ENCODE measurements at regions not wholly inside any gene's neighbourhood (a gene's known extent, or its start where the extent isn't known, plus 50 kb on each side); places are given as distances from the start of the nearest gene placed in this dataset.
"Not testable (repeated sequence)": the region's sequence is repeated elsewhere in the genome, so short reads cannot be mapped to it uniquely, and the experiment has no call there.

DNA sequence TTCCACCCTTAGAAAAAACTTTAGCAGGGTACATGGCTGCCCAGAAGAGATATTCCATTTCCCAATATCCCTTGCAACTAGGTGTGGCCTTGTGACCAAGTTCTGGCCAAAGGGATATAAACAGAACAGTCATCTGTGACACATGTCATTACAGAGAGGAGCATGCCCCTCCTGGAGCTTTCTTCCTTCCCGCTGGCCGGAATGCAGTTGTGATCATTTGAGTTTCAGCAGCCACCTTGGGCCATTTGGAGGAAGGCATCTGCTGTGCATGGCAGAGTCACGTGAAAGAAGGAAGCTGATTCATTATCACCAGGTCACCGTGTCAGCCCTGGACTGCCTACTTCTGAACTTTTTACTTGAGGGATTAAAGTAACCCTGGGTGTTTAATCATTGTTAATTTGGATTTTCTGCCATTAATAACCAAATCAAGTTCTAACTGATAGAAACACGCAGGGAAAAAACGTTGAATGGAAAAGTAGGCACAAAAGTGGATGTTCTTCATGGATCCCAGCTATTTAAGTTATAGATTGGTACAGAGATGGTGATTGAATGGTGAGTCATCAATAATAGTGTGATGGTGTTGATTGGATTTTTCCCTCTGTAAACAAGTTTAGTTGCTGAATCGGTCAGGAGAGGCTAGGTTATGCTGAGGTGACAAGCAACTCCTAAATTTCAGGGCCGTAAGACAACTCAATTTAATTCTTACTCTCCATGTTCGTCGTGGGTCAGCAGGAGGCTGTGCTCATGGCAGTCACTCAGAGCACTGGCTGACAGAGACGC lies 80.7 kb upstream of the CCDC167 start:
- no peak for DNase-seq

GRCh38 chr6:37579444-37580067 lies 79.9 kb upstream of the CCDC167 start:
- DNase-seq: no peak

- no peak for DNase-seq
Measured at GRCh38 chr6:37578104-37578503, 78.4 kb upstream of the CCDC167 start.

GRCh38 chr6:37576336-37576737 lies 76.6 kb upstream of the CCDC167 start:
- DNase-seq: no peak

DNA sequence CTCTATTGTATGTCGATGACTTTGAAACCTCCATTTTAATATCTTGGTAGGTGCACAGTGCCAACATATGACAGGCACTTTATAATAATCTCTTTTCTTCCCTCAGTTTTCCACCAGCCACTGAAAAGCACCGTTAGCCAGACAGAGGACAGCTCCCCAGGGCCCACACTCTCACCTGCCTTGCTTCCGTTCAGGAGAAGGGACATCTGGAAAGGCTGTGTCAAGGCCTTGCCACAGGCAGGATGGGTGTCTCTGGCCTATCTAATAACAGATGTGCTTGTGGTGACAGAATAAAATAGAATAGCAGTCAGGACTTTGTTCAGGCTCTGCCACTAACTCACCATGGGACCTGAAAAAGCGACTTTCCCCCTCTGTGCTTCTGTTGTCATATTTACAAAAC lies 75.5 kb upstream of the CCDC167 start:
- DNase-seq: no peak

DNA sequence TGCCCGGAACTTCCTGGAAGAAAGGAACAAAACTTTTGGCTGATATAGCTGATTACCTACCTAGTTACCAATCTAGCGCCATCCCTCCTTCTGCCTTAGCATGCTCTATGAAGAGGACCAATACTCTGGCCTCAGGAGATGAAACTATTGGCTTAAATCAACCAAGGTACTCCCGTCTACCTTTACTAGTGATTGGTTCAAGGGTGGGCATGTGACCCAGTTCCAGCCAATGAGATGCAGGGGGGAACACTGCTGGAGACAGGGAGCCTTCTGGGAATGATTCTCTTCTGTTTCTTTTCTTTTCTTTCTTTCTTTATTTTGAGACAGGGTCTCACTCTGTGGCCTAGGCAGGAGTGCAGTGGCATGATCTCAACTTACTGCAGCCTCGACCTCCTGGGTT lies 72.6 kb upstream of the CCDC167 start:
- DNase-seq: no peak

- DNase-seq: no peak
Measured at GRCh38 chr6:37570482-37571133, 70.9 kb upstream of the CCDC167 start.

DNA sequence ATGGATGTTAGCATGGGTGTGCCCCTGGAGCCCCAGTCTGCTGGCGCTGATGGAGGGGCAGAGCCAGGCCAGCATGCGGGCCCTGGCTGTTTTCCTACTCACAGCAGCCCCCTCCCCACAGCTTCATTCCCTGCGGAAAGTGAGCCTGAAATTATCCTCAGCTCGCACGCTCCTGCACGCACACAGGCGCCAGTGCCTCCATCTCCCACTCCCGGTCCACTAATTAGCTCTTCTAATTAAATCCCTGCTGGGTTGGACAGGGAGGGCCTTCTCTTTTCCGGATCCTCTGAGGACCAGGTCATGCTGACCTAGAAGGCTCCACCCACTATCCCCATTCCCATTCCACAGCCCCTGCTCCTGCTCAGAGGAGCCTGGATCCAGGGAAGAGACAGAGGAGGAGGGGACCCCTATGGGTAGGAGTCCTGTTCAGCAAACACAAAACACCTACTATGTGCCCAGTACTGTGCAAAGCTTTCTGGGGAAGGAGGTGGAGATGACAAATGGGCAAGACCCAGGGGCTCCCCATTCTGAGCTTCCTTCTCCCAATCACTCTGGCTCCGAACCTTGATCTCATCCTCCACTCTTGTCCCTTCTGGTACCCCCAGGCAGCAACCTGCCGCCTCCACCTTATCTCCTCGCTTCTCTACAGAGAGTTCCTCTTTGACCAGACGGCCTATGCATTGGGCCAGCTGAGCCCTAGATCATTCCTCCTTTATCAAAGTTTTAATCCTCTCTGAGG lies 70.2 kb upstream of the CCDC167 start:
- DNase-seq: no peak

DNA sequence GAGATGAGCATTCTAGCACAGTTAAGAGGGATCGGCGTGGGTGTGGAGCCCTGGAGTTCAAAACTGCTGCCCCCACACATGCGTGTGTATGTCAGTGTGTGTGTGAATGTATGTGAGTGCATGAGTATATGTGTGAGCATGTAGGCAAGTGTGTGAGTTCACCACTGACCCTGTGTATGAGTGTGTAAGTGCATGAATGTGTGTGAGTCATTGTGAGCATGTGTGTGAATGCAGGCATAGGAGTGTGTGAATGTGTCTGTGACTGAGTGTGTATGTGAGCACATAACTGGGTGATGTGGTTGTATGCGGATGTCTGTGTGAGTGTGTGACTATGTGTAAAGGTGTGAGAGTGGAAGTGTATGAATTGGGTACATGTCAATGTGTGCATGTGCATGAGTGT lies 69.6 kb upstream of the CCDC167 start:
- DNase-seq: no peak

DNA sequence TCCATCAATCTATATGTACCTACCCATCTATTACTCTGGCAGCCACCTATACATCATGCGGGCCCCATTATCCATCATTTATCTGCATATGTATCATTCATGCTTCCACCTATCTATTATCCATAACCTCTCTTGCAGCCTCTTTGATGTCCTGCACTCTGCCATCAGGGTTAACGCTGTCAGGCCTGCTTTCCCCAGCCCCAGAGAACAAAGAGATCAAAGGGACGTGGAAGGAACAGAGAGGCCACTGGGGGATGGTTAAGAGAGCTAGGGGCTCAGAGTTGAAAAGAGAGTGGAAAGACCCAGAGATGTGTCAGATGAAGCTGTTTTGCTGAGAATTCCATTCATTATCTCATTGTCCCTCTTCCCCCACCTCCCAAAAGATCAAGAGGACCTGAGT lies 67.3 kb upstream of the CCDC167 start:
- DNase-seq: no peak

GRCh38 chr6:37566111-37566949 lies 66.6 kb upstream of the CCDC167 start:
- DNase-seq: peak; percentile 81

DNA sequence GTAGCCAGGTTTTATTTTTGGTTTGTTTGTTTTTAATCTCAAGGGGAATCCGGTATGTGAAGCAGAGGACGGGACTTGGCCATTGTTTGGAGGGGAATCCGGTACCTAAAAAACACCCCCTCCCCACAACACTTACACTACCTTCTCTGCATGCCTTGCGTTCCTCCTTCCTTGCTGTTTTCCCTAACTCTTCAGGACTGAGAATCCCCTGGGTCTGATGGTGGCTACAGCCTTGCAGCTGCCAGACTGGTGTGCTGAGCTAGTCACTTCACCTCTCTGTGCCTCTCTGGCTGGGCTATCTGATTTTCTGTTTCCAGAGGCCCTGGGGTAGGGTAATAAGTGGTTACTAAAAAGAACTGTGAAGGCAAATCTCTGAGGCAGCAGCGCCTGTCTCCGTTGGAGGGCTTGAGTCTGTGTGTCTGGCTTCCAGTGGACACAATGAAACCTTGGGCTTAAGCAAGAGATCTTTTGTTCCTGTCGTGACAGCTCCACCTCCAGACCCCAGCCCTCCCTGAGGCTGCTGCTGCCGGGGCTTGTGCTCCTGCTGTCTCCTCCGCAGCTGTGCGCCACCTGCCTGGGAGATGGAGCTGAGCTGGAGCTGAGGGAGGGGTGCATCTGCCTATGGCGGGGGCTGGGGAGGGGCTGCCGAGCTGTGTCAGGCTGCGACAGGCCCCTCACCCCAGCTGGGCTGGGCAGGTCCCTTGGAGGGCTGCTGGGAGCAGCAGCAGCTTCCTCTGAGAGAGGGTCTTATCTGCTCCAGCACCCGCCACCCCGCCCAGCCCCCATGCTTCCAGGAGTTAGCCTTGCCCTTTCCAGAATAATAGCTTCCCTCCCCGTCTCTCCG lies 65.8 kb upstream of the CCDC167 start:
- no peak for DNase-seq

DNA sequence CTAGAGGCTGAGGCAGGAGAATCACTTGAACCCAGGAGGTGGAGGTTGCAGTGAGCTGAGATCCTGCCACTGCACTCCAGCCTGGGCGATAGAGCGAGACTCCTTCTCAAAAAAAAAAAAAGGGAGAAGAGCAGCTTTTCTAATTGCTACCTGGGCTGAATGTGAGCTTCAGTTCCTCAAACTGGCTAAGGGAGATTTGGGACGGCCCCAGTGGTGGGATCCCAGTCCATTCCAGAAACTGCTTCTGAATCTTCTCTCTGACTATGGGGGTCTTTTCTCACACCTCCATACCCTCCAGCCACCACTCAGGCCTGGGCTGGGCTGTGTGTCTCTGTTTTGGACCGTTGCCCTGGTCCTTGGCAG lies 63.2 kb upstream of the CCDC167 start:
- DNase-seq: not testable (repeated sequence)

DNA sequence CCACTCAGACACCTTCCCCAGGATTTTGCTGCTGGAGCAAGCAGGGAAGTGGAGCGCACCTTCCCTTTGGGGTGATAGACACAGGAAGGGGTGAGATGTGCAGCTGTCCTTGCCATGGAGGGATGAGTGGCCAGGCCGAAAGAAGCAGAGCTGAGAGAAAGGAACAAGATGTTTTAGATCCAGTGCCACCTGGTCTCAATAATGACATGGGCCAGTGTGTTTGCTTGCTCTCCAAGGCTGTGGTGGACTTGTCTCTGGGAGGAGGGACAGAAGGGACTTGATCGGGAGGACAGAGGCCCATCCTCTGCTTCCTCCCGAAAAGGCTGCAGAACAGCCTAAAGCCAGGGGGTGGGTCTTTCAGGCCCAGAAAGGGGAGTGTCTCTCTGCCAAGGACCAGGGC lies 61.7 kb upstream of the CCDC167 start:
- no peak for DNase-seq

GRCh38 chr6:37560737-37561103 lies 61.0 kb upstream of the CCDC167 start:
- no peak for DNase-seq

DNA sequence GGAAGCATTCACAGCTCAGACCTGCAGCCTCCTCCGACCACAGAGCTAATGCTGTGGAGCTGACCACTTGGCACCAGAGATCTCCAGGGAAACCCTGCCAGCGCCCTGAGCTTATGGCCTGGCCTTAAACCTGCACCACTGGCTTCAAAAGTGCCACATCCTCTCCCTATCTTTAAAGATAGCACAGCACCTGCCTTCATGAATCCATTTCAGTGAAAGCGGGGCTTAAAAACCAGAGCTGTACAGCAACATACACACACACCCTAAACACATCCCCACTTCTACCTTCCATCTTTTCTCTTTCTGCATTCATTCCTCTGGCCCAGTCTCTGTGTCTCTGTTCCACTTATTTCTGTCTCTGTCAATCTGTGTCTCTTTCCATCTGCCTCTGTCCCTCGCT lies 59.8 kb upstream of the CCDC167 start:
- DNase-seq: no peak

GRCh38 chr6:37559050-37559449 lies 59.4 kb upstream of the CCDC167 start:
- no peak for DNase-seq

- no peak for DNase-seq
Measured at GRCh38 chr6:37558646-37559045, 59.0 kb upstream of the CCDC167 start.

DNA sequence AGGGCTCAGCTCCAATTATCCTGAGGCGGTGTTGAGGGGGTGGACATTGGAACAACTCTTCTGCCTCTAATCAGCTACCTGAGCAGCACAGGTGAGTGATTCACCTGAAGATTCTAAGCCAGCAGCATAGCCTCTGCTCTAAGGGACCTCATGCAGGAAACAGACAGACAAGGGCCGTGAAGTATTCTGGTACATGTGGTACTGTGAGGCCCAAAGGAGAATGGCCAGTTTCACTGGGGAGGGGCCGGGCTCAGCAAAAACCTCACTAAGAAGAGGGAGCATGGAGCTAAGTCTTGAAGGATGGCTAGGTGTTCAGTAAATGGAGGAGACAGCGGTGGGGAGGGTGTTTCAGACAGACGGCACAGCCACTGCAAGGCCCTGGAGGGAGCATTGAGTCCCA lies 58.5 kb upstream of the CCDC167 start:
- DNase-seq: no peak

DNA sequence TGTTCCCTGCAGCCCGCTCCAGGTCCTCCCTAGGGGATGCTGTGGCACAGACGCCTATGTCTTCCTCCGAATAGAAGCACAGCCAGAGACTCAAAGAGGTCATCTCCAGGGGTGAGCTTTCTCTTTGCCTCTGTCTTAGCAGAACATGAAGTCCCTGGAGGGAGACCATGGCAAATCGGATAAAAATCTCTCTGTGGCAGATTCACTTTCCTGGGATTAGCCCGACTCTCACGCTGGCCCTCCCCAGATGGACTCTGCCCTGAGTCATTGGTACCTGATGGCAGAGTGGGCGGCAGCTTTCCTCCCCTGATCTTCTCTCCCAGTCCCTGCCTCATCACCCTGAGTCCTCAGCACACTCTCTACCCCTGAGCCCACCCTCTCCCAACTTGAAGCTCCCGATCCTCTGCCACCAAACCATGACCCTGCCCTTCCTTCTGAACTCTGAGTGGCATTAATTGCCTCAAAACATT lies 58.0 kb upstream of the CCDC167 start:
- no peak for DNase-seq

DNA sequence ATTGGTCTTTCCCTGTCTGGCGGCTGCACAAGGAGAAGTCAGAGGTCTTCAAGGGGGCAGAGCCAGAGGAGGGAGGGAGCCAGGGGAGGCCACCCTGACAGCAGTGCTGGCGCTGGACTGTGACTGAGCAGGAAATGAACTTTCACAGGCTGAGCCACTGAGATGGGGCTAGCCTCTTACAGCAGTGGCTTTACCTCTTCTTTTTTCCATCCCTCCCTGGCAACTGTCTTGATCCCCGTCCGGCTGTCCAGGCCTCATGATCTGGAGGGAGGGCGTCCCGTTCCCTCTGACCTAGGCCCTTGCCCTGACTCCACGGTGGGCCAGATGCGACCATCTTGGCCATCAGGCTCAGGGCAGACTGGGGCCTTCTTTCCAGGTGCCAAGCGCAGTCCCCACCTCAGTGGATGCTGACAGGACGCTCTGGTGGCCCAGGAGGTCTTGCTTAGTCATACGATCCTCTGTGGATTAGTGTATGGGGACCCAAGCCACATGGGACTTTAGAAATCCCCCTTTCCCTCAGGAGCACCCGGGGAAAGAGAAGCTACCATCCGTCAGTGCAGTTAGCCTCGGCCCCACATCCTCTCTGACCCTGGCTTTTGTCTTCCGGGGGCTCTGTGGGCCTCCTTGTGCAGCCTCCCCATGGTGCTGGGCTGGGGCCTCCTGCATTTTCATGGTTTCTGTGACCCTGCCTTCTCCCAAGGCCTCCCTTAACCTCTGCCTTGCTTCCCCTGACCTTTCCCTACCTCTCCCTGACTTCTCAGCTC lies 57.4 kb upstream of the CCDC167 start:
- no peak for DNase-seq
